ENCODE measurements at regions not wholly inside any gene's neighbourhood (a gene's known extent, or its start where the extent isn't known, plus 50 kb on each side); places are given as distances from the start of the nearest gene placed in this dataset.

DNA sequence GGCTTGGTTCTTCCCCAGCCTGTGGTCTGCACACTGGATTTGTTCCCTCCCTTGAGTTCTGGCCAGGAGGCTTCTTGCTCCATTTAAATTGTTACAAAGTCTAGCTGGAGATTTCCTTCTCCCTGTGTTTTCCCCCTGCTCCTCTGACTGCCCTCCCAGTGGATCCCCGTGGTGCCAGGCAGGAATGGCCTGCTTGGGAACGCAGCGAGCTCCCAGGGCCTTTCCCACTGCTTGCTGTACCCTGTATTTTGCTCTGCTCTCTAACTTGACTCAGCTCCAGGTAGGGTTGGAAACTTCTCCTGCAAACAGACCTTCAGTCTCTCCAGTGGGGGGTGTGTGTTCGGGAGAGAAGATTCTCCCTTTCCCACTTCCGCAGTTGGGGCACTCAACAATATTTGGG lies 349.2 kb upstream of the FBXO33 start:
- in situ Hi-C loops (cut with HindIII; ENCODE audit: low pct_unique_long_range_greater_than_20kb, low sequenced_read_pairs) = no loop called here
- TF ChIP-seq POLR2AphosphoS5 (IDR thresholded peaks at IDR 0.05; ENCODE audit: low read depth, low read length) = no peak
- TF ChIP-seq, protein P1, sequence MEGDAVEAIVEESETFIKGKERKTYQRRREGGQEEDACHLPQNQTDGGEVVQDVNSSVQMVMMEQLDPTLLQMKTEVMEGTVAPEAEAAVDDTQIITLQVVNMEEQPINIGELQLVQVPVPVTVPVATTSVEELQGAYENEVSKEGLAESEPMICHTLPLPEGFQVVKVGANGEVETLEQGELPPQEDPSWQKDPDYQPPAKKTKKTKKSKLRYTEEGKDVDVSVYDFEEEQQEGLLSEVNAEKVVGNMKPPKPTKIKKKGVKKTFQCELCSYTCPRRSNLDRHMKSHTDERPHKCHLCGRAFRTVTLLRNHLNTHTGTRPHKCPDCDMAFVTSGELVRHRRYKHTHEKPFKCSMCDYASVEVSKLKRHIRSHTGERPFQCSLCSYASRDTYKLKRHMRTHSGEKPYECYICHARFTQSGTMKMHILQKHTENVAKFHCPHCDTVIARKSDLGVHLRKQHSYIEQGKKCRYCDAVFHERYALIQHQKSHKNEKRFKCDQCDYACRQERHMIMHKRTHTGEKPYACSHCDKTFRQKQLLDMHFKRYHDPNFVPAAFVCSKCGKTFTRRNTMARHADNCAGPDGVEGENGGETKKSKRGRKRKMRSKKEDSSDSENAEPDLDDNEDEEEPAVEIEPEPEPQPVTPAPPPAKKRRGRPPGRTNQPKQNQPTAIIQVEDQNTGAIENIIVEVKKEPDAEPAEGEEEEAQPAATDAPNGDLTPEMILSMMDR (IDR thresholded peaks at IDR 0.05) = no peak
- TF ChIP-seq, protein P2, sequence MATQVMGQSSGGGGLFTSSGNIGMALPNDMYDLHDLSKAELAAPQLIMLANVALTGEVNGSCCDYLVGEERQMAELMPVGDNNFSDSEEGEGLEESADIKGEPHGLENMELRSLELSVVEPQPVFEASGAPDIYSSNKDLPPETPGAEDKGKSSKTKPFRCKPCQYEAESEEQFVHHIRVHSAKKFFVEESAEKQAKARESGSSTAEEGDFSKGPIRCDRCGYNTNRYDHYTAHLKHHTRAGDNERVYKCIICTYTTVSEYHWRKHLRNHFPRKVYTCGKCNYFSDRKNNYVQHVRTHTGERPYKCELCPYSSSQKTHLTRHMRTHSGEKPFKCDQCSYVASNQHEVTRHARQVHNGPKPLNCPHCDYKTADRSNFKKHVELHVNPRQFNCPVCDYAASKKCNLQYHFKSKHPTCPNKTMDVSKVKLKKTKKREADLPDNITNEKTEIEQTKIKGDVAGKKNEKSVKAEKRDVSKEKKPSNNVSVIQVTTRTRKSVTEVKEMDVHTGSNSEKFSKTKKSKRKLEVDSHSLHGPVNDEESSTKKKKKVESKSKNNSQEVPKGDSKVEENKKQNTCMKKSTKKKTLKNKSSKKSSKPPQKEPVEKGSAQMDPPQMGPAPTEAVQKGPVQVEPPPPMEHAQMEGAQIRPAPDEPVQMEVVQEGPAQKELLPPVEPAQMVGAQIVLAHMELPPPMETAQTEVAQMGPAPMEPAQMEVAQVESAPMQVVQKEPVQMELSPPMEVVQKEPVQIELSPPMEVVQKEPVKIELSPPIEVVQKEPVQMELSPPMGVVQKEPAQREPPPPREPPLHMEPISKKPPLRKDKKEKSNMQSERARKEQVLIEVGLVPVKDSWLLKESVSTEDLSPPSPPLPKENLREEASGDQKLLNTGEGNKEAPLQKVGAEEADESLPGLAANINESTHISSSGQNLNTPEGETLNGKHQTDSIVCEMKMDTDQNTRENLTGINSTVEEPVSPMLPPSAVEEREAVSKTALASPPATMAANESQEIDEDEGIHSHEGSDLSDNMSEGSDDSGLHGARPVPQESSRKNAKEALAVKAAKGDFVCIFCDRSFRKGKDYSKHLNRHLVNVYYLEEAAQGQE (IDR thresholded peaks at IDR 0.05; ENCODE audit: insufficient read depth in 1 of 2, low read depth in 2 of 2, low read length in 1 of 2) = no peak
- TF ChIP-seq TCF7L2 (IDR thresholded peaks at IDR 0.05; ENCODE audit: low read depth, low read length) = no peak
- TF ChIP-seq SIN3A (IDR thresholded peaks at IDR 0.05; ENCODE audit: borderline replicate concordance, insufficient read depth, low read depth, low read length) = no peak
- no peaks in the 10 kb centered on the region for H3K27me3 ChIP-seq (ENCODE audit: control insufficient read depth, insufficient read depth, low read length)
- ChIA-PET CTCF (no interaction called here), POLR2A (no interaction called here)
- H3K9me3 ChIP-seq (ENCODE audit: control insufficient read depth, insufficient read depth, low read depth, low read length) = no peaks in the 10 kb centered on the region
- BruUV-seq (replicated peaks) = no TSS peak
- DNase-seq (ENCODE audit: low read depth, low spot score) (no peak), ATAC-seq (no peak)
- H3K36me3 ChIP-seq (ENCODE audit: control insufficient read depth, insufficient read depth, low read length) = no peaks in the 10 kb centered on the region
- no peak overlapping the region for H3K27ac ChIP-seq (ENCODE audit: low read length)
- no peak overlapping the region for H3K4me3 ChIP-seq (ENCODE audit: low read depth in 2 of 2, low read length in 2 of 2)
- intact Hi-C loops (cut with micrococcal nuclease; ENCODE audit: unreplicated experiment) = no loop called here
- H3K4me1 ChIP-seq (ENCODE audit: control insufficient read depth, insufficient read depth, low read length) = no peaks in the 10 kb centered on the region

DNA sequence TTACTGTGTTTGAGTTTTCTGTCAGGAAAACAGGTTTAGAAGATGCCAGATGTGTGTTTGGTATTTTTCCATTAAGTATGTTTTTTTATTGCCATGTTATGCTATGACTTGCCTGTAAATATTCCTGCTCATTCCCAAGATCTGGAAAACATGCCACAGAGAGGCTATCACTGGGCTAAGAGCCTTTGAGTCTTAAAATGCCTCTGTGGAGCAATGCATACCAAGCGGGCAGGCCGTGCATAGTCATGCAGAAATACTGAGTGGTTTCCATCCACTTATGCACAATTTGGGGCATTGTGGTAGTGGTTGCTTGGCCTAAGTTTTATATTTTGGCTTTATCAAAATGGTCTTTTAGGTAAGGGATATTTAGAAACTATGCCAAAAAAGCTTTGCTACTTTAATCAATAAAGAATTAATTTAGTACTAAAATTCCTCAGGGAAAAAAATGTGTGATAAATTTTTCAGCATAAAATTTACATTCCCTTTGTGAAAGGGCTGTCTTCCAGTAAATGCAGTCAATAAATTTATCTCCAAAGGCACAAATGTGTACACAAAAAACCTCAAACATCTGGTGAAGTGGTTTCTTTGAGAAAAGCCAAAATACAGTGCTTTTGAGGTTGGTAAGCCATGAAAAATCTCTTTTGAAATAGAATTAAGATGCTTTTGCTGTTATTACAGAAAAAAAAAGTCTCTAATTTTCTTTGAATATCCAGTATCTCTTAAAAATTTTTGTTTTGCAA lies 341.3 kb upstream of the FBXO33 start:
- no peaks in the 10 kb centered on the region for H3K9me3 ChIP-seq (ENCODE audit: control insufficient read depth, insufficient read depth, low read depth, low read length)
- no peak for ATAC-seq
- no peaks in the 10 kb centered on the region for H3K36me3 ChIP-seq (ENCODE audit: control insufficient read depth, insufficient read depth, low read length)
- no peak for TF ChIP-seq SIN3A (IDR thresholded peaks at IDR 0.05; ENCODE audit: borderline replicate concordance, insufficient read depth, low read depth, low read length)
- TF ChIP-seq, protein P1 (IDR thresholded peaks at IDR 0.05) = no peak
- no peak for TF ChIP-seq POLR2AphosphoS5 (IDR thresholded peaks at IDR 0.05; ENCODE audit: low read depth, low read length)
- TF ChIP-seq TCF7L2 (IDR thresholded peaks at IDR 0.05; ENCODE audit: low read depth, low read length) = no peak
- TF ChIP-seq, protein P2 (IDR thresholded peaks at IDR 0.05; ENCODE audit: insufficient read depth in 1 of 2, low read depth in 2 of 2, low read length in 1 of 2) = no peak
- CTCF ChIA-PET = no interaction called here
- in situ Hi-C loops (cut with HindIII; ENCODE audit: low pct_unique_long_range_greater_than_20kb, low sequenced_read_pairs) = no loop called here
- H3K27me3 ChIP-seq (ENCODE audit: control insufficient read depth, insufficient read depth, low read length) = no peaks in the 10 kb centered on the region
- no peaks in the 10 kb centered on the region for H3K4me1 ChIP-seq (ENCODE audit: control insufficient read depth, insufficient read depth, low read length)
- no TSS peak for BruUV-seq (replicated peaks)
- intact Hi-C loops (cut with micrococcal nuclease; ENCODE audit: unreplicated experiment) = no loop called here
- H3K4me3 ChIP-seq (ENCODE audit: low read depth in 2 of 2, low read length in 2 of 2) = no peak overlapping the region
- no peak for DNase-seq (ENCODE audit: low read depth, low spot score)
- POLR2A ChIA-PET = no interaction called here
- no peak overlapping the region for H3K27ac ChIP-seq (ENCODE audit: low read length)

Measured in Panc1 (cell line).